Liver (tissue), 3 donors: ENCODE measurements at regions not wholly inside any gene's neighbourhood (a gene's known extent, or its start where the extent isn't known, plus 50 kb on each side); places are given as distances from the start of the nearest gene placed in this dataset.

Experiments used
- ATF3 ChIP-seq: IDR thresholded peaks from 2 replicates; pipeline ENCODE4 v1.6.1; 2016; ENCODE audit warnings: antibody characterized with exemption
- CTCF ChIP-seq: fragments of 150-350 bp; IDR thresholded peaks from 2 replicates; pipeline ENCODE4 v1.5.1; 2017; ENCODE audit warnings: improper control_type of control experiment, low read depth, low read length; ENCODE audit not compliant: missing input control
- EGR1 ChIP-seq, 2 donors: IDR thresholded peaks; 2 replicates each; pipeline ENCODE4 v1.6.1; 2016 to 2018; ENCODE audit warnings: antibody characterized with exemption in 2 of 2, low read depth in 2 of 2
- FOXA1 ChIP-seq: IDR thresholded peaks from 2 replicates; pipeline ENCODE4 v1.6.1; 2016; ENCODE audit warnings: antibody characterized with exemption
- GABPA ChIP-seq, 2 donors: IDR thresholded peaks in 1 of 2; conservative IDR thresholded peaks in 1 of 2; 2 replicates each; pipeline ENCODE4 v1.6.1; 2016; ENCODE audit warnings: antibody characterized with exemption in 2 of 2, mild to moderate bottlenecking in 1 of 2, moderate library complexity in 1 of 2
- HNF4G ChIP-seq: IDR thresholded peaks from 2 replicates; pipeline ENCODE4 v1.6.1; 2016; ENCODE audit warnings: antibody characterized with exemption
- JUND ChIP-seq, 2 donors: IDR thresholded peaks; 2 replicates each; pipeline ENCODE4 v1.6.1; 2016; ENCODE audit warnings: antibody characterized with exemption in 2 of 2
- MAX ChIP-seq: IDR thresholded peaks from 2 replicates; pipeline ENCODE4 v1.6.1; 2016; ENCODE audit warnings: antibody characterized with exemption
- REST ChIP-seq: IDR thresholded peaks from 2 replicates; pipeline ENCODE4 v1.6.1; 2016; ENCODE audit warnings: antibody characterized with exemption, mild to moderate bottlenecking
- RXRA ChIP-seq, 2 donors: IDR thresholded peaks; 2 replicates each; pipeline ENCODE4 v1.6.1; 2017 to 2018; ENCODE audit warnings: antibody characterized with exemption in 2 of 2, mild to moderate bottlenecking in 1 of 2
- SP1 ChIP-seq: IDR thresholded peaks from 2 replicates; pipeline ENCODE4 v1.6.1; 2018; ENCODE audit warnings: antibody characterized with exemption, mild to moderate bottlenecking
- TAF1 ChIP-seq: conservative IDR thresholded peaks from 2 replicates; pipeline ENCODE4 v1.6.1; 2016; ENCODE audit warnings: antibody characterized with exemption, mild to moderate bottlenecking
- YY1 ChIP-seq: IDR thresholded peaks from 2 replicates; pipeline ENCODE4 v1.6.1; 2016; ENCODE audit warnings: antibody characterized with exemption, mild to moderate bottlenecking
- ZBTB33 ChIP-seq: IDR thresholded peaks from 2 replicates; pipeline ENCODE4 v1.6.1; 2016; ENCODE audit warnings: antibody characterized with exemption
- donor health status: healthy.
- donor health status: healthy.

- TF ChIP-seq CTCF (no peak), JUND (IDR thresholded peaks at IDR 0.05) (no peak), TAF1 (no peak), REST (no peak), MAX (no peak), FOXA1 (no peak), HNF4G (no peak), GABPA (IDR thresholded peaks at IDR 0.05 in 1 of 2, conservative IDR thresholded peaks at IDR 0.05 in 1 of 2) (no peak), RXRA (IDR thresholded peaks at IDR 0.05) (no peak), SP1 (no peak), YY1 (no peak), EGR1 (IDR thresholded peaks at IDR 0.05; ENCODE audit: low read depth in 2 of 2) (no peak), ATF3 (no peak), ZBTB33 (no peak)
Observed at GRCh38 chr10:120978589-120979252, 127.6 kb downstream of the WDR11 start.
